CD4-positive, alpha-beta T cell (primary cell): ENCODE measurements at regions not wholly inside any gene's neighbourhood (a gene's known extent, or its start where the extent isn't known, plus 50 kb on each side); places are given as distances from the start of the nearest gene placed in this dataset.

Source experiments
- ATAC-seq: fragments of 200-7000 bp; cut with Tn5 transposase; one replicate; pipeline ENCODE4 v1.10.0; 2022; ENCODE audit warnings: mild to moderate bottlenecking; ENCODE audit not compliant: poor library complexity
- CTCF ChIA-PET: fragments of 350-600 bp; sonication (Branson Sonifier 250); formaldehyde crosslinking; loops from one replicate; lab custom pipeline; 2021; ENCODE audit warnings: antibody characterized with exemption, inconsistent platforms; lab: Charles Lee
- POLR2A ChIA-PET: fragments of 350-600 bp; sonication (Branson Sonifier 250); formaldehyde crosslinking; loops from one replicate; lab custom pipeline; 2021; ENCODE audit warnings: antibody characterized with exemption, inconsistent platforms; lab: Charles Lee
- DNase-seq, 14 experiments: peaks; one replicate each; pipeline ENCODE4 v3.0.0-alpha.2; 2013 to 2020; ENCODE audit warnings: mixed read lengths in 2 of 14
- H3K27ac ChIP-seq, 2 donors: one replicate each; pipeline versions ENCODE4 v1.5.1 to v1.7.0; 2013; ENCODE audit warnings: low read length in 2 of 2, low read depth in 1 of 2, mild to moderate bottlenecking in 1 of 2
- H3K27me3 ChIP-seq, 2 experiments: 1 replicate in 1 of 2; 2 replicates in 1 of 2; pipeline versions ENCODE4 v1.6.1 to v1.7.0; 2013; ENCODE audit warnings: low read length in 2 of 2, control low read depth in 1 of 2, mild to moderate bottlenecking in 1 of 2, moderate library complexity in 1 of 2; ENCODE audit not compliant: insufficient read depth in 2 of 2, control insufficient read depth in 1 of 2
- H3K36me3 ChIP-seq: one replicate; pipeline ENCODE4 v1.6.1; 2013; ENCODE audit warnings: low read length, control low read depth; ENCODE audit not compliant: insufficient read depth
- H3K4me1 ChIP-seq: one replicate; pipeline ENCODE4 v1.6.1; 2013; ENCODE audit warnings: low read length, control low read depth; ENCODE audit not compliant: insufficient read depth
- H3K4me3 ChIP-seq: one replicate; pipeline ENCODE4 v1.5.1; 2013; ENCODE audit warnings: mild to moderate bottlenecking, low read length, moderate library complexity
- H3K9me3 ChIP-seq, 2 experiments: 1 replicate in 1 of 2; 2 replicates in 1 of 2; pipeline versions ENCODE4 v1.6.1 to v1.7.0; 2013; ENCODE audit warnings: low read length in 2 of 2, mild to moderate bottlenecking in 2 of 2, control low read depth in 1 of 2, moderate library complexity in 1 of 2; ENCODE audit not compliant: control insufficient read depth in 1 of 2, insufficient read depth in 1 of 2
- H3K27ac Mint-ChIP-seq: one replicate; pipeline ENCODE4 v1.8.0; 2020; ENCODE audit warnings: mixed read lengths
- H3K27me3 Mint-ChIP-seq: one replicate; pipeline ENCODE4 v1.8.0; 2021; ENCODE audit warnings: mixed read lengths
- H3K36me3 Mint-ChIP-seq: one replicate; pipeline ENCODE4 v1.8.0; 2021; ENCODE audit warnings: low read depth, mixed read lengths
- H3K4me1 Mint-ChIP-seq: one replicate; pipeline ENCODE4 v1.8.0; 2021; ENCODE audit warnings: low read depth, mixed read lengths
- H3K4me3 Mint-ChIP-seq: one replicate; pipeline ENCODE4 v1.8.0; 2020; ENCODE audit warnings: mild to moderate bottlenecking, mixed read lengths
- H3K9me3 Mint-ChIP-seq: one replicate; pipeline ENCODE4 v1.8.0; 2020; ENCODE audit warnings: mixed read lengths
- intact Hi-C, 2 experiments: fragments of 100-400 bp; cut with DNase I in 1 of 2; cut with micrococcal nuclease in 1 of 2; formaldehyde crosslinking; loops; one replicate each; pipeline versions ENCODE4 v1.15.1 to v1.9.0; 2023 to 2025; cut with DNase I, micrococcal nuclease
- TF ChIP-seq, protein P1 (sequence below): fragments of 200-600 bp; IDR thresholded peaks from one replicate; pipeline ENCODE4 v1.8.0; 2022; ENCODE audit warnings: antibody characterized with exemption, mild to moderate bottlenecking

DNA sequence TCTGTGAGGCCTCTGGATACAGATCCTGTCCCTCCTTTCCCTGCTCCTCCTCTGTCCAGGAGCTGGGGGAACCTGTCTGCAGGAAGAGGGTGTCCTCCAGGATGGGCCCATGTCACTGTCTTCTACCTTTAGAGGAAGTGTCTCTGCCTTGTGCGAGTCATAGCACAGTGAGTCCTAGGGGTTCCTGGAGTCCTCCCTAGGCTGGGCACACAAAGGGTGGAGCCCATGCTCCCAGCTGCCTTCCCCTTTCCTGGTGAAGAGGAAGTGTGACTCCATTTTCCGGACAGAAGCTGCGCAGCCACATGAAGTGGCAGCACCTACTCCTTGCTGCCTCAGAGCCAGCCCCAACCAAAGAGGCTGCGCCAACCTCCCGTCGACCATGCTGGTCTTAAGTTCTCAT, 112.2 kb downstream of the CTTN start:
- Histone ChIP-seq H3K36me3 (no peaks in the 10 kb centered on the region), H3K4me1 (no peaks in the 10 kb centered on the region), H3K4me3 (no peak overlapping the region), H3K27me3 (no peaks in the 10 kb centered on the region), H3K9me3 (peaks cover 18 to 21% of the 10 kb centered on the region in 2 experiments), H3K27ac (no peak overlapping the region)
- TF ChIP-seq, protein P1, sequence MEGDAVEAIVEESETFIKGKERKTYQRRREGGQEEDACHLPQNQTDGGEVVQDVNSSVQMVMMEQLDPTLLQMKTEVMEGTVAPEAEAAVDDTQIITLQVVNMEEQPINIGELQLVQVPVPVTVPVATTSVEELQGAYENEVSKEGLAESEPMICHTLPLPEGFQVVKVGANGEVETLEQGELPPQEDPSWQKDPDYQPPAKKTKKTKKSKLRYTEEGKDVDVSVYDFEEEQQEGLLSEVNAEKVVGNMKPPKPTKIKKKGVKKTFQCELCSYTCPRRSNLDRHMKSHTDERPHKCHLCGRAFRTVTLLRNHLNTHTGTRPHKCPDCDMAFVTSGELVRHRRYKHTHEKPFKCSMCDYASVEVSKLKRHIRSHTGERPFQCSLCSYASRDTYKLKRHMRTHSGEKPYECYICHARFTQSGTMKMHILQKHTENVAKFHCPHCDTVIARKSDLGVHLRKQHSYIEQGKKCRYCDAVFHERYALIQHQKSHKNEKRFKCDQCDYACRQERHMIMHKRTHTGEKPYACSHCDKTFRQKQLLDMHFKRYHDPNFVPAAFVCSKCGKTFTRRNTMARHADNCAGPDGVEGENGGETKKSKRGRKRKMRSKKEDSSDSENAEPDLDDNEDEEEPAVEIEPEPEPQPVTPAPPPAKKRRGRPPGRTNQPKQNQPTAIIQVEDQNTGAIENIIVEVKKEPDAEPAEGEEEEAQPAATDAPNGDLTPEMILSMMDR, result no peak
- H3K27ac Mint-ChIP-seq, result no peak overlapping the region
- H3K4me1 Mint-ChIP-seq, result no peaks in the 10 kb centered on the region
- CTCF ChIA-PET, result no interaction called here
- peaks cover 19% of the 10 kb centered on the region for H3K9me3 Mint-ChIP-seq
- no peak for DNase-seq
- POLR2A ChIA-PET, result no interaction called here
- no peak overlapping the region for H3K4me3 Mint-ChIP-seq
- H3K27me3 Mint-ChIP-seq, result peaks cover 16% of the 10 kb centered on the region
- intact Hi-C loops, result no loop called here
- H3K36me3 Mint-ChIP-seq, result no peaks in the 10 kb centered on the region
- no peak for ATAC-seq

DNA sequence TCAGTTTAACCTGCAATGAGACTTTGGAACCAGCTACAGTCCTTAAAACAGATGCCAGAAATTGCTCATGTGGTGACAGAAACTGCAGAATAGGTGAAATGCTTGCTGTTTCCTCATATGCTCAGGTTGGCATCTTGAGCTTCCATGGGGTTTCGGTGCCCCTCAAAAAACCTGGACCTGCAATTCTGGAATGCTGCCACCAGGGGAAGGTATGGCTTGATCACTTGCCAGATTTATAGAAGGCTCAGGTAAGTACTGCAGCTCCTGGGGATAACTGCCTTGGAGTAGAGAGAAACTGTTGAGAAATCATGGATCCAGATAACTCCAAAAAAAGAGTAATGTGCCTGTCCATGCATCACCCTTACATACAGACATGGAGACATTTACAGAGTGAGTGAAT, 113.0 kb downstream of the CTTN start:
- POLR2A ChIA-PET, result no interaction called here
- H3K27ac Mint-ChIP-seq, result no peak overlapping the region
- no peak for ATAC-seq

DNA sequence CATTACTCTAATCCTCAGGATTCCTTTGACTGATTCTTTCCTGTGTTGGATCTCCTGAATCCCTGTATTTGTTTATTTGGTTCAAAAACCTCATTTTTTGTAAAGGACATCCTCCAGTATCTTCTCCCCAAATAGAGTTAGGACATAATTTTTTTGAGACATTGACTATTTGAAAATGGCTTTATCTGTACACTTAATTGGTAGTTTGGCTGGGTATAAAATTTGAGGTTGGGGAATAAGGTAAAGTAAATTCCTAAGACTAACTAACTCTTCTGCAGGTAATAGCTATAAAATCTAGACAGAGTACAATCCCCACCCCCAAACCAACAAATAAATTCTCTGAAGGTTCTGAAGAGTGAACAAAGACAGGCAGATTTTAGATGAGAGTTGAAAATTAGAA, 114.4 kb downstream of the CTTN start:
- no peak overlapping the region for H3K4me3 ChIP-seq
- Mint-ChIP-seq H3K36me3 (no peaks in the 10 kb centered on the region), H3K27ac (no peak overlapping the region), H3K27me3 (peaks cover 16% of the 10 kb centered on the region), H3K4me3 (no peak overlapping the region), H3K4me1 (no peaks in the 10 kb centered on the region), H3K9me3 (peaks cover 19% of the 10 kb centered on the region)
- H3K36me3 ChIP-seq, result no peaks in the 10 kb centered on the region
- no peaks in the 10 kb centered on the region for H3K4me1 ChIP-seq
- DNase-seq (no peak), ATAC-seq (no peak)
- POLR2A ChIA-PET, result no interaction called here
- peaks cover 18 to 21% of the 10 kb centered on the region in 2 experiments for H3K9me3 ChIP-seq
- TF ChIP-seq, protein P1, result no peak
- CTCF ChIA-PET, result no interaction called here
- no peaks in the 10 kb centered on the region for H3K27me3 ChIP-seq
- H3K27ac ChIP-seq, result no peak overlapping the region
- intact Hi-C loops, result no loop called here

More for the DNA sequence above, 113.0 kb downstream of the CTTN start:
- H3K4me1 Mint-ChIP-seq, result no peaks in the 10 kb centered on the region
- H3K4me3 Mint-ChIP-seq, result no peak overlapping the region
- H3K36me3 ChIP-seq, result no peaks in the 10 kb centered on the region
- no peaks in the 10 kb centered on the region for H3K36me3 Mint-ChIP-seq
- H3K27me3 ChIP-seq, result no peaks in the 10 kb centered on the region
- peaks cover 18 to 21% of the 10 kb centered on the region in 2 experiments for H3K9me3 ChIP-seq
- H3K4me3 ChIP-seq, result no peak overlapping the region
- CTCF ChIA-PET, result no interaction called here
- H3K4me1 ChIP-seq, result no peaks in the 10 kb centered on the region
- no peak for DNase-seq
- H3K27ac ChIP-seq, result no peak overlapping the region
- TF ChIP-seq, protein P1, result no peak
- intact Hi-C loops, result no loop called here
- H3K27me3 Mint-ChIP-seq, result peaks cover 16% of the 10 kb centered on the region
- H3K9me3 Mint-ChIP-seq, result peaks cover 19% of the 10 kb centered on the region
